Testis (tissue), 2 donors: ENCODE measurements at regions not wholly inside any gene's neighbourhood (a gene's known extent, or its start where the extent isn't known, plus 50 kb on each side); places are given as distances from the start of the nearest gene placed in this dataset.

Experiments
- DNase-seq: peaks from one replicate; pipeline ENCODE4 v3.0.0-alpha.2; 2019
- H3K27ac ChIP-seq, 2 donors: fragments of 200-600 bp; sonication (generic); one replicate each; pipeline ENCODE4 v1.5.1; 2019
- H3K27me3 ChIP-seq: fragments of 200-600 bp; sonication (generic); one replicate; pipeline ENCODE4 v1.5.1; 2019
- H3K36me3 ChIP-seq: fragments of 200-600 bp; sonication (generic); one replicate; pipeline ENCODE4 v1.5.1; 2017; ENCODE audit warnings: low read depth; ENCODE audit errors: missing control alignments
- H3K4me1 ChIP-seq: fragments of 200-600 bp; sonication (generic); one replicate; pipeline ENCODE4 v1.5.1; 2019
- H3K4me3 ChIP-seq, 2 donors: fragments of 200-600 bp; sonication (generic); one replicate each; pipeline ENCODE4 v1.5.1; 2017 to 2019
- H3K9me3 ChIP-seq: fragments of 200-600 bp; sonication (generic); one replicate; pipeline ENCODE4 v1.5.1; 2017
- CTCF ChIP-seq, 3 experiments: fragments of 450-650 bp in 2 of 3; fragments of 200-600 bp in 1 of 3; sonication (generic) in 1 of 3; IDR thresholded peaks; one replicate each; pipeline ENCODE4 v1.5.1; 2016 to 2019; ENCODE audit warnings: antibody characterized with exemption in 3 of 3, mild to moderate bottlenecking in 2 of 3, moderate library complexity in 1 of 3
- POLR2A ChIP-seq: fragments of 450-650 bp; IDR thresholded peaks from one replicate; pipeline ENCODE4 v1.6.1; 2017; ENCODE audit warnings: antibody characterized with exemption, mild to moderate bottlenecking, moderate library complexity
- WGBS, 2 donors: methylation state at CpG; one replicate each; pipeline ENCODE4 v1.1.5; 2018; 5-methylcytosine and 5-hydroxymethylcytosine counted together
- intact Hi-C: fragments of 100-400 bp; cut with DNase I; formaldehyde crosslinking; loops from one replicate; pipeline ENCODE4 v1.15.1; 2023; ENCODE audit warnings: low total_unique reads

GRCh38 chr20:39310363-39310995 is 348.3 kb downstream of the DHX35 start:
- 63 to 80% methylated on average over 5 to 9 of the region's 9 CpGs for WGBS, 2 donors
- TF ChIP-seq CTCF (IDR thresholded peaks at IDR 0.05) (no peak), POLR2A (no peak)
- Histone ChIP-seq H3K36me3 (no peaks in the 10 kb centered on the region), H3K27ac (no peak overlapping the region), H3K4me3 (no peak overlapping the region), H3K4me1 (no peaks in the 10 kb centered on the region), H3K9me3 (no peaks in the 10 kb centered on the region), H3K27me3 (no peaks in the 10 kb centered on the region)
- DNase-seq: no peak
- intact Hi-C loops: no loop called here

DNA sequence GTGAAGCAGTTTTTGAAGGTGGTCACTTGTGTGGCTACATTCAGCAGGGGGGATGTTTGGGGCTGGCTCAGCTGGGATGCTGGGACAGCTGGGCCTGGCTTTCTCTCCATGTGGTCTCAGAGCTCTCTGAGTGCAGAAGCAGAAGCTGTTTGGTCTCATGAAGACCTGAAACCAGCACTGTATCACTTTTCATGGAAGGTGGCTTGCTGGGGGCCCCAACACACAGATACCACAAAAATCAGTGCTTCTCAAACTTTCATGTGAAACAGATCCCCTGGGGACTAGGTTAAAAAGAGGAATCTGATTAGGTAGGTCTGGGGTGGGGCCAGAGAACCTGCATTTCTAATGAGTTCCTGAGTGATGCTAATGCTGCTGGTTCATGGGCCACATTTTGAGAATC is 347.3 kb downstream of the DHX35 start:
- no peak for DNase-seq
- intact Hi-C loops: no loop called here
- no peaks in the 10 kb centered on the region for H3K4me1 ChIP-seq

GRCh38 chr20:39302312-39302711 is 340.2 kb downstream of the DHX35 start:
- H3K27me3 ChIP-seq: no peaks in the 10 kb centered on the region
- no peak overlapping the region for H3K27ac ChIP-seq
- 89 to 95% methylated on average over 4 of the region's 4 CpGs for WGBS, 2 donors
- no peak overlapping the region for H3K4me3 ChIP-seq
- no peaks in the 10 kb centered on the region for H3K36me3 ChIP-seq
- no peaks in the 10 kb centered on the region for H3K9me3 ChIP-seq
- no peak for DNase-seq
- intact Hi-C loops: no loop called here
- H3K4me1 ChIP-seq: no peaks in the 10 kb centered on the region
- TF ChIP-seq POLR2A (no peak), CTCF (IDR thresholded peaks at IDR 0.05) (no peak)

More for the DNA sequence above, 347.3 kb downstream of the DHX35 start:
- Histone ChIP-seq H3K36me3 (no peaks in the 10 kb centered on the region), H3K9me3 (no peaks in the 10 kb centered on the region), H3K27me3 (no peaks in the 10 kb centered on the region), H3K27ac (no peak overlapping the region), H3K4me3 (no peak overlapping the region)
- TF ChIP-seq POLR2A: no peak
- TF ChIP-seq CTCF (IDR thresholded peaks at IDR 0.05): no peak

GRCh38 chr20:39299783-39300182 is 337.6 kb downstream of the DHX35 start:
- no peak overlapping the region for H3K27ac ChIP-seq
- H3K36me3 ChIP-seq: no peaks in the 10 kb centered on the region
- H3K4me1 ChIP-seq: no peaks in the 10 kb centered on the region
- H3K9me3 ChIP-seq: no peaks in the 10 kb centered on the region
- no peak overlapping the region for H3K4me3 ChIP-seq
- 88 to 94% methylated on average over 2 of the region's 2 CpGs for WGBS, 2 donors
- intact Hi-C loops: no loop called here
- DNase-seq: no peak
- TF ChIP-seq POLR2A: no peak
- TF ChIP-seq CTCF (IDR thresholded peaks at IDR 0.05): no peak
- H3K27me3 ChIP-seq: no peaks in the 10 kb centered on the region
